ENCODE measurements at regions not wholly inside any gene's neighbourhood (a gene's known extent, or its start where the extent isn't known, plus 50 kb on each side); places are given as distances from the start of the nearest gene placed in this dataset.

DNA sequence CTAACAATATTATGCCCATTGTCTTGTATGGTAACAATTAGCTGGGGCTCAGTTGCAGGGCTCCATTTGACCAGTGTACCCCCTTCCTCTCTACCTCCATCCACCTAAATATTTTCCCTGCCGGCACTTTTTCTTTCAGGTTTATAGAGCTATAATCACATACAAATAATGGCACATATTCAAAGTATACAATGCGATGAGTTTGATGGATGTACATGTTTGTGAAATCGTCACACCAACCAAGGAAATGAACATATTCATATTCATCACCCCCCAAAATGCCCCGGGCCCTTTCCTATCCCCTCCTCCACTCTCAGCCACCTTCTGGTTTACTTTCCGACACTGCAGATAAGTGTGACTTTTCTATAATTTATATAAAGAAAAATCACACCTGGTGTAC is 351.5 kb downstream of the GADD45G start:
- no TSS peak for BruUV-seq (replicated peaks)
- POLR2A ChIA-PET, result no interaction called here
- H3K4me2 ChIP-seq (ENCODE audit: low read length), result no peak overlapping the region
- H3K4me1 ChIP-seq (ENCODE audit: insufficient read depth, low read length, poor library complexity, severe bottlenecking), result no peaks in the 10 kb centered on the region
- no peak overlapping the region for H2AFZ ChIP-seq (ENCODE audit: low read length)
- no peak for DNase-seq (ENCODE audit: low spot score)
- no peaks in the 10 kb centered on the region for H3K79me2 ChIP-seq (ENCODE audit: insufficient read depth, low read depth, low read length)
- no peaks in the 10 kb centered on the region for H3K9me2 ChIP-seq (ENCODE audit: insufficient read depth, low read length)
- intact Hi-C loops (cut with micrococcal nuclease; ENCODE audit: unreplicated experiment), result no loop called here
- H3K27ac ChIP-seq (ENCODE audit: low read depth, low read length, poor library complexity, severe bottlenecking), result no peak overlapping the region
- no peak overlapping the region for H3K4me3 ChIP-seq (ENCODE audit: low read depth, low read length, poor library complexity, severe bottlenecking)
- no peaks in the 10 kb centered on the region for H3K36me3 ChIP-seq (ENCODE audit: insufficient read depth, low read length)
- TF ChIP-seq EZH2phosphoT487 (IDR thresholded peaks at IDR 0.05; ENCODE audit: borderline replicate concordance, low read depth, low read length), result no peak
- TF ChIP-seq, protein P1, sequence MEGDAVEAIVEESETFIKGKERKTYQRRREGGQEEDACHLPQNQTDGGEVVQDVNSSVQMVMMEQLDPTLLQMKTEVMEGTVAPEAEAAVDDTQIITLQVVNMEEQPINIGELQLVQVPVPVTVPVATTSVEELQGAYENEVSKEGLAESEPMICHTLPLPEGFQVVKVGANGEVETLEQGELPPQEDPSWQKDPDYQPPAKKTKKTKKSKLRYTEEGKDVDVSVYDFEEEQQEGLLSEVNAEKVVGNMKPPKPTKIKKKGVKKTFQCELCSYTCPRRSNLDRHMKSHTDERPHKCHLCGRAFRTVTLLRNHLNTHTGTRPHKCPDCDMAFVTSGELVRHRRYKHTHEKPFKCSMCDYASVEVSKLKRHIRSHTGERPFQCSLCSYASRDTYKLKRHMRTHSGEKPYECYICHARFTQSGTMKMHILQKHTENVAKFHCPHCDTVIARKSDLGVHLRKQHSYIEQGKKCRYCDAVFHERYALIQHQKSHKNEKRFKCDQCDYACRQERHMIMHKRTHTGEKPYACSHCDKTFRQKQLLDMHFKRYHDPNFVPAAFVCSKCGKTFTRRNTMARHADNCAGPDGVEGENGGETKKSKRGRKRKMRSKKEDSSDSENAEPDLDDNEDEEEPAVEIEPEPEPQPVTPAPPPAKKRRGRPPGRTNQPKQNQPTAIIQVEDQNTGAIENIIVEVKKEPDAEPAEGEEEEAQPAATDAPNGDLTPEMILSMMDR (conservative IDR thresholded peaks at IDR 0.05; ENCODE audit: low read length), result no peak
- H4K20me1 ChIP-seq (ENCODE audit: insufficient read depth, low read length), result no peaks in the 10 kb centered on the region
- no peaks in the 10 kb centered on the region for H3K9me3 ChIP-seq (ENCODE audit: low read length)
- CTCF ChIA-PET (ENCODE audit: unreplicated experiment), result no interaction called here

DNA sequence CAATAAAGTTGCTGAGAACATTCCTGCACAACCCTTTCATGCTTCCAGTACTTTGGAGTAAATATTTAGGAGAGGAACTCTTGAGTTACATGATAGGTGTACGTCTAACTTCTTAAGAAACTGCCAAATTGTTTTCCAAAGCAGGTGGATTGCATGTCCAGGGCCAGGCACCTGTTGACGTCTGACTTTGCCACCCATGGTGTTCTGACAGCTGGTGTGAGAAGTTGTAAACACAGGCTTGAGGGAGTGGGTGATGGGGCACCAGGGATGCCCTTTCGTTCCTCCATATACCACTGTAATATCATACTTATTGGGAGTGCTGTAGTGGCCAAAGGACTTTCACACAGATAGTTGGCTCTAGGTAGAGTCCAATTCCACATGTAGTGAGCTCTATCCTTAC is 352.1 kb downstream of the GADD45G start:
- Histone ChIP-seq H3K4me1 (ENCODE audit: insufficient read depth, low read length, poor library complexity, severe bottlenecking) (no peaks in the 10 kb centered on the region), H3K9me3 (ENCODE audit: low read length) (no peaks in the 10 kb centered on the region), H3K9me2 (ENCODE audit: insufficient read depth, low read length) (no peaks in the 10 kb centered on the region), H2AFZ (ENCODE audit: low read length) (no peak overlapping the region), H3K4me2 (ENCODE audit: low read length) (no peak overlapping the region), H3K4me3 (ENCODE audit: low read depth, low read length, poor library complexity, severe bottlenecking) (no peak overlapping the region), H3K36me3 (ENCODE audit: insufficient read depth, low read length) (no peaks in the 10 kb centered on the region), H3K79me2 (ENCODE audit: insufficient read depth, low read depth, low read length) (no peaks in the 10 kb centered on the region), H4K20me1 (ENCODE audit: insufficient read depth, low read length) (no peaks in the 10 kb centered on the region), H3K27ac (ENCODE audit: low read depth, low read length, poor library complexity, severe bottlenecking) (no peak overlapping the region)
- BruUV-seq (replicated peaks), result no TSS peak
- TF ChIP-seq, protein P1 (conservative IDR thresholded peaks at IDR 0.05; ENCODE audit: low read length), result no peak
- TF ChIP-seq EZH2phosphoT487 (IDR thresholded peaks at IDR 0.05; ENCODE audit: borderline replicate concordance, low read depth, low read length), result no peak
- DNase-seq (ENCODE audit: low spot score), result no peak
- ChIA-PET CTCF (ENCODE audit: unreplicated experiment) (no interaction called here), POLR2A (interaction anchor here (0.7 to 1.4 kb wide), 2 partner anchors 22 to 185 kb away, joined by 3 read pairs; no protein-coding TSS in a partner anchor)
- intact Hi-C loops (cut with micrococcal nuclease; ENCODE audit: unreplicated experiment), result no loop called here

DNA sequence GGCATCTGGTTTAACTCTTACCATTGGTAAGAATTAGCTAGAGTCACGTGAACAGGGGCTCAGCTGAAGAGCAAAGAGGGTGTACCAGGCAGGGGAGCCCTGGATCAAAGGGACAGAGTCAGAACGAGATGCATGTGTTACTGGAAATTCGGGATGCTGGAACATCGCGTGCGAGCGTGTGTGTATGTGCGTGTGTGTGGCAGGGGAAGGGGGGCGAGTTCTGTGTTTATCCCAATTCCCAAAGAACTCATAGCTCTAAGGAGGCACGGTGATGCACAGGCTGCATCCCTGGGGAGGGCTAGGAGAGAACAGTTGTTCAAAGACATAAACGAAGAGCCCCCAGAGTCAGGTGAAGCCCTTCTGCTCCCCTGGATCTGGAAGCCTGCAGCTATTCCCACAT is 353.3 kb downstream of the GADD45G start:
- H2AFZ ChIP-seq (ENCODE audit: low read length), result no peak overlapping the region
- H3K4me1 ChIP-seq (ENCODE audit: insufficient read depth, low read length, poor library complexity, severe bottlenecking), result no peaks in the 10 kb centered on the region
- intact Hi-C loops (cut with micrococcal nuclease; ENCODE audit: unreplicated experiment), result no loop called here
- no peaks in the 10 kb centered on the region for H3K9me3 ChIP-seq (ENCODE audit: low read length)
- no peak for DNase-seq (ENCODE audit: low spot score)
- CTCF ChIA-PET (ENCODE audit: unreplicated experiment), result no interaction called here
- POLR2A ChIA-PET, result interaction anchor here (1.4 kb wide), 1 partner anchor 23 kb away, joined by 3 read pairs; no protein-coding TSS in a partner anchor
- TF ChIP-seq EZH2phosphoT487 (IDR thresholded peaks at IDR 0.05; ENCODE audit: borderline replicate concordance, low read depth, low read length), result no peak
- no peak overlapping the region for H3K27ac ChIP-seq (ENCODE audit: low read depth, low read length, poor library complexity, severe bottlenecking)
- no peak overlapping the region for H3K4me2 ChIP-seq (ENCODE audit: low read length)
- H4K20me1 ChIP-seq (ENCODE audit: insufficient read depth, low read length), result no peaks in the 10 kb centered on the region
- BruUV-seq (replicated peaks), result no TSS peak
- H3K4me3 ChIP-seq (ENCODE audit: low read depth, low read length, poor library complexity, severe bottlenecking), result no peak overlapping the region
- no peaks in the 10 kb centered on the region for H3K79me2 ChIP-seq (ENCODE audit: insufficient read depth, low read depth, low read length)
- no peaks in the 10 kb centered on the region for H3K9me2 ChIP-seq (ENCODE audit: insufficient read depth, low read length)
- H3K36me3 ChIP-seq (ENCODE audit: insufficient read depth, low read length), result no peaks in the 10 kb centered on the region

Data from OCI-LY7 (cell line).